HFF-Myc (cell line): ENCODE measurements at regions not wholly inside any gene's neighbourhood (a gene's known extent, or its start where the extent isn't known, plus 50 kb on each side); places are given as distances from the start of the nearest gene placed in this dataset.

Experiments used
- DNase-seq: peaks from one replicate; pipeline ENCODE4 v3.0.0-alpha.2; 2011; ENCODE audit warnings: low read depth; ENCODE audit errors: extremely low read depth
- H3K4me3 ChIP-seq: replicated peaks from 2 replicates; pipeline ENCODE4 v1.5.1; 2011; ENCODE audit warnings: low read depth, mild to moderate bottlenecking, control low read depth, low read length
- CTCF ChIP-seq: IDR thresholded peaks from 2 replicates; pipeline ENCODE4 v1.5.1; 2012; ENCODE audit warnings: mild to moderate bottlenecking, low read depth, low read length, control low read depth; ENCODE audit errors: missing control alignments

- DNase-seq = no peak
- no peak for TF ChIP-seq CTCF
- no peak overlapping the region for H3K4me3 ChIP-seq
Observed at GRCh38 chr11:15535414-15535813, 420.7 kb downstream of the INSC start.

DNA sequence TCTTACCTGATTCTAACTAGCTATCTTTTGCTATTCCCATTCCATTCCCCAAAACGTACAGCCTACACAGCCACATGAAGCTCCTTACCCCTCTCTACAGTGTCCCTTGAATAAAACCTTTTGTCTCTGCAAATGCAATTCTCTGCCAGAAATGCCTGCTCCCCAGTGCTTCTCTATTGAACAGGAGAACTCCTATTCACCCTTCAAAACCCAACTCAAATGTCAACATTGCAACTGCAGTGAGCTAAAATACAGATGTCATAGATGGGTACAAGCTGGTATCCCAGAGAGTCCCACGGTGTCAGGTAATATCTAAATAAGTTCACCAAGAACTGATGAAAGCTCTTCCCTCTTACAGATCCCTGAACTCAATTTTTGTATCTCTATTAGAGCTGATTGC, 421.7 kb downstream of the INSC start:
- TF ChIP-seq CTCF = no peak
- no peak for DNase-seq

GRCh38 chr11:15539645-15540044, 424.9 kb downstream of the INSC start:
- DNase-seq = no peak
- H3K4me3 ChIP-seq = no peak overlapping the region
- TF ChIP-seq CTCF = no peak

More for the DNA sequence above, 421.7 kb downstream of the INSC start:
- H3K4me3 ChIP-seq = no peak overlapping the region

GRCh38 chr11:15541079-15541478, 426.4 kb downstream of the INSC start:
- H3K4me3 ChIP-seq = no peak overlapping the region
- no peak for DNase-seq
- no peak for TF ChIP-seq CTCF

- no peak for TF ChIP-seq CTCF
- DNase-seq = no peak
- no peak overlapping the region for H3K4me3 ChIP-seq
Observed at GRCh38 chr11:15544353-15544752, 429.6 kb downstream of the INSC start.

- no peak for DNase-seq
- H3K4me3 ChIP-seq = no peak overlapping the region
- no peak for TF ChIP-seq CTCF
Observed at GRCh38 chr11:15547685-15548084, 433.0 kb downstream of the INSC start.
